Uterus (tissue), 3 donors: ENCODE measurements at regions not wholly inside any gene's neighbourhood (a gene's known extent, or its start where the extent isn't known, plus 50 kb on each side); places are given as distances from the start of the nearest gene placed in this dataset.

Source experiments
- DNase-seq, 2 donors: peaks; one replicate each; pipeline ENCODE4 v3.0.0-alpha.2; 2019 to 2020
- H3K27ac ChIP-seq, 2 donors: fragments of 200-600 bp; sonication (generic); 1 replicate in 1 of 2; 2 replicates in 1 of 2; pipeline ENCODE4 v1.5.1; 2016 to 2018
- H3K27me3 ChIP-seq, 2 donors: fragments of 200-600 bp; sonication (generic); one replicate each; pipeline ENCODE4 v1.5.1; 2018 to 2019; ENCODE audit warnings: control low read depth in 1 of 2
- H3K36me3 ChIP-seq, 2 donors: fragments of 200-600 bp; sonication (generic); one replicate each; pipeline ENCODE4 v1.5.1; 2019; ENCODE audit warnings: control low read depth in 1 of 2
- H3K4me1 ChIP-seq, 2 donors: fragments of 200-600 bp; sonication (generic); one replicate each; pipeline ENCODE4 v1.5.1; 2018 to 2019; ENCODE audit warnings: control low read depth in 1 of 2
- H3K4me3 ChIP-seq, 2 donors: fragments of 200-600 bp; sonication (generic); 1 replicate in 1 of 2; 2 replicates in 1 of 2; pipeline ENCODE4 v1.5.1; 2018 to 2019; ENCODE audit warnings: mild to moderate bottlenecking in 1 of 2
- H3K9me3 ChIP-seq, 2 donors: fragments of 200-600 bp; sonication (generic); one replicate each; pipeline ENCODE4 v1.5.1; 2019; ENCODE audit warnings: control low read depth in 1 of 2
- CTCF ChIP-seq, 4 experiments: fragments of 200-600 bp in 2 of 4; fragments of 450-650 bp in 2 of 4; sonication (generic) in 2 of 4; IDR thresholded peaks; one replicate each; pipeline ENCODE4 v1.5.1; 2016 to 2019; ENCODE audit warnings: antibody characterized with exemption in 4 of 4, mild to moderate bottlenecking in 2 of 4, moderate library complexity in 1 of 4
- POLR2A ChIP-seq, 2 donors: fragments of 450-650 bp; IDR thresholded peaks; one replicate each; pipeline ENCODE4 v1.6.1; 2016; ENCODE audit warnings: antibody characterized with exemption in 2 of 2, mild to moderate bottlenecking in 1 of 2, moderate library complexity in 1 of 2
- intact Hi-C: fragments of 100-400 bp; cut with DNase I; formaldehyde crosslinking; loops from one replicate; pipeline ENCODE4 v1.15.1; 2023; ENCODE audit warnings: low total_unique reads
- donor health status: DM: yes; HTN: yes; CAD: no.

- intact Hi-C loops: no loop called here
- Histone ChIP-seq H3K4me3 (no peak overlapping the region), H3K27me3 (no peaks in the 10 kb centered on the region), H3K36me3 (no peaks in the 10 kb centered on the region), H3K4me1 (no peaks in the 10 kb centered on the region), H3K9me3 (no peaks in the 10 kb centered on the region), H3K27ac (no peak overlapping the region)
- TF ChIP-seq POLR2A (IDR thresholded peaks at IDR 0.05) (no peak), CTCF (IDR thresholded peaks at IDR 0.05) (no peak)
- no peak for DNase-seq
Measured at GRCh38 chr10:23951841-23952240, 257.1 kb upstream of the KIAA1217 start.

DNA sequence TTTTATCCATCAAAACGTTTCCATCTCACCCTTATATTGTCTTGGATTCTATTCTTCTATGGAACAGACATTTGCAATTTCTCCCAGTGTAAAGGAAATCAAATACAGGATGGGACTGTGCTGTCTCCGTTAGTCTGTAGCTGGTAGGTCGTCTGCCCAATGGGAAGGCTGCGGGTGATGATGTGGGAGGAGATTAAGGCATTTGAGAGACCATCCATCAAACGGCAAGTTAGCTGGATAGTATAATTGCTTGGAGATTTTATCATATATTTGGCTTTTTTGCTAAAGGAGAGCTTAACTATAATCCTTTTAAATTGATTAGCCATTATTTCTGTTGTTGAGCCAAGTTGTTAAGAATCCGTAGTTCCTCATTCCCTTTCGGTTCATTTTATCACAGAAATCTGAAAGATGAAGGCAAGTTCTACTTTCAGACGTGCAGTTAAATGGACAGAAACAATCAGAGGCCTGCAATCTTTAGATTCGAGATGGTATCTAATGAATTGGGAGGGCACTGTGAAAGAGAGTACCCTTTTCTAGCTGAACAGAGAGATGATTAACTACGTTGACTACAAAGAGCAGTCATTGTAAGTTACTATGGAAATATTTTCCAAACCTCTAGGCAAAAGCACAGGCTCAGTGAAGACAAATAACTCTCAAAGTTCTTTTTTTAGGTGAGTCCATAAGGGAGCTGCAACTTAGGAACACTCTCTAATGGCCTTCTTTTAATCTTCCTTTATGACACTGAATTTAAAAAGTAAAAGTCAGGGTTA lies 253.3 kb upstream of the KIAA1217 start:
- Histone ChIP-seq H3K4me1 (no peaks in the 10 kb centered on the region), H3K27me3 (no peaks in the 10 kb centered on the region)
- intact Hi-C loops: no loop called here

DNA sequence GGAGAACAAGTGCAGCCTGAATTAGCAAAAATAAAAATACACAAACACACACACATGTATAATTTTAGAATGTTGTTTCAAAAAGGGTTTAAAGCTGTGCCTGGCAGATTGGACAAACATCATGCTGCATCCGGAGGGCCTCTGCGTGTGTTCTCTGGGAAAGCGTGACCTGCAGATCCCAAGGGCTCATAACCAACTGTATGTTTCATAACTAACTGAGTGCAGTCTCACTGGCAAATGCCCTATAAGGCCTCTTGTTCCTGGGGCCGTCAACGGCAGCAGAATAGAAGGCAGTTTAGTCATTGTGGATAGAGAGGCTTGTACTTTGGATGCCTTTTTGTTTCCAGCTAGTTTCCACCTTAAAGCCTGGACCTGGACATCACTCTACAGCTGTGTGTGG lies 243.8 kb upstream of the KIAA1217 start:
- H3K27ac ChIP-seq: no peak overlapping the region
- no peaks in the 10 kb centered on the region for H3K4me1 ChIP-seq
- intact Hi-C loops: no loop called here
- H3K4me3 ChIP-seq: no peak overlapping the region
- TF ChIP-seq CTCF (IDR thresholded peaks at IDR 0.05) (no peak), POLR2A (IDR thresholded peaks at IDR 0.05) (no peak)
- no peaks in the 10 kb centered on the region for H3K27me3 ChIP-seq
- no peak for DNase-seq
- H3K9me3 ChIP-seq: no peaks in the 10 kb centered on the region
- H3K36me3 ChIP-seq: no peaks in the 10 kb centered on the region

More for the DNA sequence above, 253.3 kb upstream of the KIAA1217 start:
- TF ChIP-seq CTCF (IDR thresholded peaks at IDR 0.05) (no peak), POLR2A (IDR thresholded peaks at IDR 0.05) (no peak)
- no peaks in the 10 kb centered on the region for H3K9me3 ChIP-seq
- no peak overlapping the region for H3K27ac ChIP-seq
- no peaks in the 10 kb centered on the region for H3K36me3 ChIP-seq
- DNase-seq: no peak
- no peak overlapping the region for H3K4me3 ChIP-seq

DNA sequence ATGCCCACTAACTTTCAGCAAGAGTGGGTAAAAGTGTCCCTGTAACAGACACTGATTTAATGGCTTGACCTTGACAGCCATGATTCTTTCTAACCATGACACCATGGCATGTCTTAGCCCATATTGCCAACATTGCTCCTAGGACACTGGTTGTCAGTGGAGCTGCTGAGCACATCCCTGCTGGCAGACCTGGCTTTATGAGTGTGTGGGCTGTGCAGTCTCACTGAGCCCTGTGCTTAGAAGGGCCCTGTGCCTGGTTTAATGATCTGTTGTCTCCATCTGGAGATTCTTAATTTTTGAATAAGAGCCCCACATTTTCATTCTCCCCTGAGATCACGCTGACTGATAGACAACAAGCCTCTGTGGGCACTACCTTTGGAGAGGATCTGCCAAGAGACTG lies 243.1 kb upstream of the KIAA1217 start:
- H3K27ac ChIP-seq: no peak overlapping the region
- no peak overlapping the region for H3K4me3 ChIP-seq
- H3K36me3 ChIP-seq: no peaks in the 10 kb centered on the region
- TF ChIP-seq POLR2A (IDR thresholded peaks at IDR 0.05) (no peak), CTCF (IDR thresholded peaks at IDR 0.05) (no peak)
- H3K27me3 ChIP-seq: no peaks in the 10 kb centered on the region
- H3K4me1 ChIP-seq: no peaks in the 10 kb centered on the region
- no peak for DNase-seq
- intact Hi-C loops: no loop called here
- no peaks in the 10 kb centered on the region for H3K9me3 ChIP-seq

DNA sequence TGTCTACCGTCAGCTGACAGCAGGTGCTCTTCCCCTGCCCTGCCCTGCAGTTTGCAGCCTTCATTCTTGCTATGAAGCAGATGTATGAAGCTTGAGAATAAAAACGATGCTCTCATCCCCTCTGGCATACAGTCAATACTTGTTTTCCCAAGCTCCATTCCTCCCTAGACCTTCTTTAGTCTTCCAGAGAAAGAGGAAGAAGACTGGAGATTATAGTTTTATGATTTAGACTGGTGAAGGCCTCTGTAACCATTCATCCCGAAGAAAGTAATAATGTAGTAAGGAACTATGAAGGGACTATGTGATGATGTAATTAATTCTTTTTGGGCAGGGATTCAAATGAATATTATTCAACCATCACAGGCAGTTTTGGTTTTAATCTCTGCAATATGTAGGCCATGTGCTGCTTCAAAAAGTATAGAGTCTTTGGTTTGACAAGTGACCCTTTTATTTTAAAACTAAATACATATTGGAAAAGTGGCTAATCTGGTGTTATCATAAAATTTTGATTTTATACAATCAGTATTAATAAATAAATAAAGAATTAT lies 242.4 kb upstream of the KIAA1217 start:
- no peak overlapping the region for H3K27ac ChIP-seq
- no peak overlapping the region for H3K4me3 ChIP-seq

More for the DNA sequence above, 242.4 kb upstream of the KIAA1217 start:
- H3K27me3 ChIP-seq: no peaks in the 10 kb centered on the region
- TF ChIP-seq CTCF (IDR thresholded peaks at IDR 0.05) (no peak), POLR2A (IDR thresholded peaks at IDR 0.05) (no peak)
- DNase-seq: no peak
- intact Hi-C loops: no loop called here
- H3K4me1 ChIP-seq: no peaks in the 10 kb centered on the region
- no peaks in the 10 kb centered on the region for H3K36me3 ChIP-seq
- no peaks in the 10 kb centered on the region for H3K9me3 ChIP-seq
